GM06990 (cell line): ENCODE measurements at regions not wholly inside any gene's neighbourhood (a gene's known extent, or its start where the extent isn't known, plus 50 kb on each side); places are given as distances from the start of the nearest gene placed in this dataset.

Experiments
- DNase-seq: peaks from one replicate; pipeline ENCODE4 v3.0.0-alpha.2; 2011; ENCODE audit not compliant: insufficient read length; ENCODE audit errors: extremely low read depth
- H3K27me3 ChIP-seq: replicated peaks from 2 replicates; pipeline ENCODE4 v1.6.0; 2011; ENCODE audit warnings: low read length; ENCODE audit not compliant: control insufficient read depth, insufficient read depth
- H3K36me3 ChIP-seq: 2 replicates; pipeline ENCODE4 v1.5.1; 2011; ENCODE audit warnings: low read length; ENCODE audit not compliant: control insufficient read depth, insufficient read depth
- H3K4me3 ChIP-seq: replicated peaks from 2 replicates; pipeline ENCODE4 v1.5.1; 2011; ENCODE audit warnings: low read depth, mild to moderate bottlenecking, control low read depth, low read length
- CTCF ChIP-seq: IDR thresholded peaks from 2 replicates; pipeline ENCODE4 v1.5.1; 2011; ENCODE audit warnings: low read length, control low read depth, mild to moderate bottlenecking, inconsistent platforms; ENCODE audit not compliant: insufficient read depth, poor library complexity, severe bottlenecking

- H3K27me3 ChIP-seq = no peaks in the 10 kb centered on the region
- TF ChIP-seq CTCF = no peak
- DNase-seq = no peak
- H3K4me3 ChIP-seq = no peak overlapping the region
- no peaks in the 10 kb centered on the region for H3K36me3 ChIP-seq
These were observed 148.7 kb downstream of the OSR1 start for GRCh38 chr2:19209575-19210341.

- Histone ChIP-seq H3K36me3 (no peaks in the 10 kb centered on the region), H3K4me3 (no peak overlapping the region), H3K27me3 (no peaks in the 10 kb centered on the region)
- no peak for TF ChIP-seq CTCF
- no peak for DNase-seq
These were observed 149.8 kb downstream of the OSR1 start for GRCh38 chr2:19208479-19209199.

GRCh38 chr2:19207452-19207851 lies 151.0 kb downstream of the OSR1 start:
- H3K27me3 ChIP-seq = no peaks in the 10 kb centered on the region
- H3K36me3 ChIP-seq = no peaks in the 10 kb centered on the region
- no peak for DNase-seq
- no peak overlapping the region for H3K4me3 ChIP-seq
- no peak for TF ChIP-seq CTCF

GRCh38 chr2:19205983-19206533 lies 152.4 kb downstream of the OSR1 start:
- DNase-seq = no peak
- no peak for TF ChIP-seq CTCF
- Histone ChIP-seq H3K36me3 (no peaks in the 10 kb centered on the region), H3K27me3 (no peaks in the 10 kb centered on the region), H3K4me3 (no peak overlapping the region)

DNA sequence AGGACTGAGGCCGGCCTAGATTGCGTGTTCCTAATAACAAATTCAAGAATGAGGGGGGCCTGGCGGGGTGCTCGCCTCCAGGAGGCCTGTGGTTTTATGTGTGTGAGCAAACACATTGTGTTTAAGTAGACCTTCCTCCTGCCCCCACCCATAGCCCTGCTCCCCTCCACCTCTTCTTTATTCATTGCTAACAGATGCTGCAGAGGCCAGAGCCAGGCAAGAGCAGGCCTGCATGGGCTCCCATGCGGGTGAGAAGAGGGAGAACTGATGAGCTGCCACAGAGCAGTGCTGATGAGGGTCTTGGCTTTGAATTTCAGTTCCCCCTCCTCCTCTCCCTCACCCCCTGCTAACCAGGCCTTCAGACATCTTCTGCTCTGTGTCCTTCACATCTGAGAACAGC lies 154.6 kb downstream of the OSR1 start:
- no peaks in the 10 kb centered on the region for H3K27me3 ChIP-seq
- no peak overlapping the region for H3K4me3 ChIP-seq
- no peaks in the 10 kb centered on the region for H3K36me3 ChIP-seq
- TF ChIP-seq CTCF = no peak
- no peak for DNase-seq
